ENCODE measurements at regions not wholly inside any gene's neighbourhood (a gene's known extent, or its start where the extent isn't known, plus 50 kb on each side); places are given as distances from the start of the nearest gene placed in this dataset.
"Not testable (repeated sequence)": the region's sequence is repeated elsewhere in the genome, so short reads cannot be mapped to it uniquely, and the experiment has no call there.

- in situ Hi-C loops (cut with HindIII; ENCODE audit: low sequenced_read_pairs), result no loop called here
- no peak for DNase-seq (ENCODE audit: low spot score)
These were observed 78.4 kb upstream of the TMEM170B start for GRCh38 chr6:11459079-11459610.

GRCh38 chr6:11458509-11458908, 79.0 kb upstream of the TMEM170B start:
- in situ Hi-C loops (cut with HindIII; ENCODE audit: low sequenced_read_pairs), result no loop called here

GRCh38 chr6:11457422-11457821, 80.1 kb upstream of the TMEM170B start:
- in situ Hi-C loops (cut with HindIII; ENCODE audit: low sequenced_read_pairs); DNase-seq (ENCODE audit: low spot score): not testable (repeated sequence)

More at GRCh38 chr6:11458509-11458908, 79.0 kb upstream of the TMEM170B start:
- no peak for DNase-seq (ENCODE audit: low spot score)

- DNase-seq (ENCODE audit: low spot score); in situ Hi-C loops (cut with HindIII; ENCODE audit: low sequenced_read_pairs): not testable (repeated sequence)
These were observed 85.4 kb upstream of the TMEM170B start for GRCh38 chr6:11452106-11452505.

GRCh38 chr6:11450037-11450436, 87.5 kb upstream of the TMEM170B start:
- DNase-seq (ENCODE audit: low spot score), result no peak
- in situ Hi-C loops (cut with HindIII; ENCODE audit: low sequenced_read_pairs), result no loop called here

GRCh38 chr6:11449408-11449807, 88.1 kb upstream of the TMEM170B start:
- in situ Hi-C loops (cut with HindIII; ENCODE audit: low sequenced_read_pairs), result no loop called here
- DNase-seq (ENCODE audit: low spot score), result no peak

GRCh38 chr6:11448038-11448437, 89.5 kb upstream of the TMEM170B start:
- no peak for DNase-seq (ENCODE audit: low spot score)
- in situ Hi-C loops (cut with HindIII; ENCODE audit: low sequenced_read_pairs), result no loop called here

GRCh38 chr6:11447265-11447664, 90.3 kb upstream of the TMEM170B start:
- DNase-seq (ENCODE audit: low spot score), result no peak
- in situ Hi-C loops (cut with HindIII; ENCODE audit: low sequenced_read_pairs), result no loop called here

GRCh38 chr6:11445146-11445545, 92.4 kb upstream of the TMEM170B start:
- in situ Hi-C loops (cut with HindIII; ENCODE audit: low sequenced_read_pairs), result no loop called here
- DNase-seq (ENCODE audit: low spot score), result no peak

GRCh38 chr6:11443125-11443524, 94.4 kb upstream of the TMEM170B start:
- in situ Hi-C loops (cut with HindIII; ENCODE audit: low sequenced_read_pairs); DNase-seq (ENCODE audit: low spot score): not testable (repeated sequence)

GRCh38 chr6:11442495-11442894, 95.1 kb upstream of the TMEM170B start:
- DNase-seq (ENCODE audit: low spot score), result no peak
- in situ Hi-C loops (cut with HindIII; ENCODE audit: low sequenced_read_pairs), result no loop called here

GRCh38 chr6:11439876-11440275, 97.7 kb upstream of the TMEM170B start:
- in situ Hi-C loops (cut with HindIII; ENCODE audit: low sequenced_read_pairs), result no loop called here
- no peak for DNase-seq (ENCODE audit: low spot score)

GRCh38 chr6:11439017-11439420, 98.5 kb upstream of the TMEM170B start:
- in situ Hi-C loops (cut with HindIII; ENCODE audit: low sequenced_read_pairs), result no loop called here
- no peak for DNase-seq (ENCODE audit: low spot score)

- in situ Hi-C loops (cut with HindIII; ENCODE audit: low sequenced_read_pairs), result no loop called here
- no peak for DNase-seq (ENCODE audit: low spot score)
These were observed 99.6 kb upstream of the TMEM170B start for GRCh38 chr6:11437824-11438459.

- no peak for DNase-seq (ENCODE audit: low spot score)
- in situ Hi-C loops (cut with HindIII; ENCODE audit: low sequenced_read_pairs), result no loop called here
These were observed 100.9 kb upstream of the TMEM170B start for GRCh38 chr6:11436508-11437096.

GRCh38 chr6:11434565-11435326, 102.8 kb upstream of the TMEM170B start:
- no peak for DNase-seq (ENCODE audit: low spot score)
- in situ Hi-C loops (cut with HindIII; ENCODE audit: low sequenced_read_pairs), result no loop called here

GRCh38 chr6:11433860-11434259, 103.7 kb upstream of the TMEM170B start:
- in situ Hi-C loops (cut with HindIII; ENCODE audit: low sequenced_read_pairs), result no loop called here
- DNase-seq (ENCODE audit: low spot score), result no peak

- no peak for DNase-seq (ENCODE audit: low spot score)
- in situ Hi-C loops (cut with HindIII; ENCODE audit: low sequenced_read_pairs), result no loop called here
These were observed 104.7 kb upstream of the TMEM170B start for GRCh38 chr6:11432713-11433450.

GRCh38 chr6:11432091-11432490, 105.5 kb upstream of the TMEM170B start:
- no peak for DNase-seq (ENCODE audit: low spot score)
- in situ Hi-C loops (cut with HindIII; ENCODE audit: low sequenced_read_pairs), result no loop called here

All from G401 (cell line).